SU-DHL-6 (cell line): ENCODE measurements at regions not wholly inside any gene's neighbourhood (a gene's known extent, or its start where the extent isn't known, plus 50 kb on each side); places are given as distances from the start of the nearest gene placed in this dataset.

Source experiments
- CTCF ChIP-seq: fragments of 200-600 bp; sonication (generic); IDR thresholded peaks from one replicate; pipeline ENCODE4 v1.5.1; 2017; ENCODE audit warnings: antibody characterized with exemption, mild to moderate bottlenecking, low read length, moderate library complexity; ENCODE audit not compliant: insufficient read depth, poor library complexity, severe bottlenecking
- EZH2phosphoT487 ChIP-seq: fragments of 200-600 bp; sonication (generic), shearing (Covaris generic); conservative IDR thresholded peaks from 2 replicates; pipeline ENCODE4 v1.6.1; 2018; ENCODE audit warnings: mild to moderate bottlenecking, antibody characterized with exemption, low read length, moderate library complexity, mixed read lengths

- TF ChIP-seq CTCF: no peak
- no peak for TF ChIP-seq EZH2phosphoT487
Measured at GRCh38 chr5:39869396-39869795, 444.6 kb upstream of the DAB2 start.
